Uterus (tissue), 2 donors: ENCODE measurements at regions not wholly inside any gene's neighbourhood (a gene's known extent, or its start where the extent isn't known, plus 50 kb on each side); places are given as distances from the start of the nearest gene placed in this dataset.

Experiments used
- POLR2A ChIP-seq, 2 donors: fragments of 450-650 bp; IDR thresholded peaks; one replicate each; pipeline ENCODE4 v1.6.1; 2016; ENCODE audit warnings: antibody characterized with exemption in 2 of 2, mild to moderate bottlenecking in 1 of 2, moderate library complexity in 1 of 2
- TF ChIP-seq, protein P1 (sequence below), 4 experiments: fragments of 200-600 bp in 2 of 4; fragments of 450-650 bp in 2 of 4; sonication (generic) in 2 of 4; IDR thresholded peaks; one replicate each; pipeline ENCODE4 v1.5.1; 2016 to 2019; ENCODE audit warnings: antibody characterized with exemption in 4 of 4, mild to moderate bottlenecking in 2 of 4, moderate library complexity in 1 of 4

DNA sequence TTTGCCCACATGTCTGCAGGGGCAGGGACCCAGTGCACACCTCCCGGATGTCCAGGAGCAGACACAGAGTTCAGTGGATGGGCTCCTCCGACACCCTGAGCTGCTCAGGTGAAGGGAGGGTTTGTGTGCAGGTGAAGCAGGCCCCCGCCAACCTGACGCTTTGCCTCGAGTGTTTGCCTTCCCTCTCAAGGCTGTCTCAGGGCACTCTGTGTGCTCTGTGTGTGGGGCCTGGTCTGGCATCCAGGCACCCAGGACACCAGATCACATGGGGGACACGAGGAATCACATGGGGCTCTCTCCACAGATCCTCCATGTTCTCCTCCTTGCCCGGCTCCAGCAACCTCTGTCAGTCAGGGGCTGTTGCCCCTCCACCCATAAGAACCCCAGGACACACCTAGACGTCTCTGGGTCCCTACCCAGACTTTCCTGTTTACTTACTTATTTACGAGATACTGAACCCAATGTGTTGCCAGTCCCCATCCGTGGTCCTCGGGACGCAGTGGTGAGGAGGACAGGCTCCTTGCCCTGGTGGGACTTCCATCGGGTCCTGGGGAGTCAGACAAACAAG lies 99.5 kb downstream of the HTR5A start:
- TF ChIP-seq, protein P1, sequence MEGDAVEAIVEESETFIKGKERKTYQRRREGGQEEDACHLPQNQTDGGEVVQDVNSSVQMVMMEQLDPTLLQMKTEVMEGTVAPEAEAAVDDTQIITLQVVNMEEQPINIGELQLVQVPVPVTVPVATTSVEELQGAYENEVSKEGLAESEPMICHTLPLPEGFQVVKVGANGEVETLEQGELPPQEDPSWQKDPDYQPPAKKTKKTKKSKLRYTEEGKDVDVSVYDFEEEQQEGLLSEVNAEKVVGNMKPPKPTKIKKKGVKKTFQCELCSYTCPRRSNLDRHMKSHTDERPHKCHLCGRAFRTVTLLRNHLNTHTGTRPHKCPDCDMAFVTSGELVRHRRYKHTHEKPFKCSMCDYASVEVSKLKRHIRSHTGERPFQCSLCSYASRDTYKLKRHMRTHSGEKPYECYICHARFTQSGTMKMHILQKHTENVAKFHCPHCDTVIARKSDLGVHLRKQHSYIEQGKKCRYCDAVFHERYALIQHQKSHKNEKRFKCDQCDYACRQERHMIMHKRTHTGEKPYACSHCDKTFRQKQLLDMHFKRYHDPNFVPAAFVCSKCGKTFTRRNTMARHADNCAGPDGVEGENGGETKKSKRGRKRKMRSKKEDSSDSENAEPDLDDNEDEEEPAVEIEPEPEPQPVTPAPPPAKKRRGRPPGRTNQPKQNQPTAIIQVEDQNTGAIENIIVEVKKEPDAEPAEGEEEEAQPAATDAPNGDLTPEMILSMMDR (IDR thresholded peaks at IDR 0.05): no peak
- TF ChIP-seq POLR2A (IDR thresholded peaks at IDR 0.05): no peak
